ENCODE measurements at regions not wholly inside any gene's neighbourhood (a gene's known extent, or its start where the extent isn't known, plus 50 kb on each side); places are given as distances from the start of the nearest gene placed in this dataset.

- Histone ChIP-seq H3K27me3 (no peaks in the 10 kb centered on the region), H3K4me3 (no peak overlapping the region), H3K27ac (no peak overlapping the region), H3K9me3 (no peaks in the 10 kb centered on the region), H3K36me3 (no peaks in the 10 kb centered on the region), H3K4me1 (peaks cover 0 to 12% (median 4%) of the 10 kb centered on the region in 4 donors)
- TF ChIP-seq POLR2A (IDR thresholded peaks at IDR 0.05) = no peak
- no peak for TF ChIP-seq CTCF (IDR thresholded peaks at IDR 0.05)
- intact Hi-C loops (cut with DNase I) = no loop called here
- ATAC-seq (peak in 1 of 4 donors; percentile 28), DNase-seq (no peak)
Observed at GRCh38 chr9:2568689-2569088, 52.9 kb upstream of the VLDLR start.

DNA sequence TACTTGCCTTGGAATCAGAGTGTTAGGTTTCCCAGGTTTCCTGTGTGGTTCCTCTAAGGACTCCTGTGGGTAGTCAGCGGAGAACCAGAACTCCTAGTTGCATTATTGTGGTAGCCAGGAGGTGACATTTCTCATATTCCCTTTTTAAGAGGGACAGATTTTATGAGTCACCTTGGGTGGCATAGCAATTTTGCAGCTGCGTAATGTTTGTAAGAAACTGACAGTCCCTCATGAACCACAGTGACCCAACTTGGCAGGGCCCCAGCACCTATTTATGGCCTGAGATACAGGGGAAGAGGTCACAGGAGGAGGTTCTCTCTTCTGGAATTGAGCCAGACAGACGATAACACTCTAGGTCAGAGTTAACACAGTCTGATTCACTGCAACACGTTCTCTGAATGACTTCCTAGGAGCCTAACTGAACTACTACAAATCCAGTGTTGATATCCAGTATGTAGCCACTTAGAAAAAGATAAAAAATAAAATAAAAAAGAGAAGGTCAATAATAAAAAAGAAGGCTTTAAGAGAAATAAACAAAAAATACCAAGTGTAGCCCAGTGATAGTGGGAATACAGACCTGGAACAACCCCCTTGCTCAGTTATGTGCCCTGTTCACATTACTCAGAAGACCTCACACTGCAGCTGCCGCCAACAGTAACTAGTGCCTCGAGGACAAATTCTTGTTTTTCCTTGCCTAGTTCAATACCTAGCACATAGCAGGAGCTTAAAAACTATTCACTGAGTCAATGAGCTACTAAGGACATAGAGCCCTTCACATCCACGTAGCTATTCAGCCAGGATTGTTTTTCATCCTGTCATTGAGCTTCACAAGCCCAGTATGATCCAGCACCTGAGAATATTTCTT, 50.7 kb upstream of the VLDLR start:
- H3K4me1 ChIP-seq = peaks cover 0 to 12% (median 4%) of the 10 kb centered on the region in 4 donors
- no peak for TF ChIP-seq POLR2A (IDR thresholded peaks at IDR 0.05)
- TF ChIP-seq CTCF (IDR thresholded peaks at IDR 0.05) = no peak
- peak overlapping the region in 2 of 3 donors; percentile 6 to 12 for H3K4me3 ChIP-seq
- 22% methylated on average over 7 of the region's 7 CpGs for WGBS (ENCODE audit: insufficient coverage, low coverage, low lambda C conversion rate, missing lambda C conversion rate)
- no peaks in the 10 kb centered on the region for H3K9me3 ChIP-seq
- intact Hi-C loops (cut with DNase I) = no loop called here
- ATAC-seq = peak; percentile 95 to 99 (median 96)
- peak overlapping the region in 1 of 3 donors; percentile 54 for H3K27ac ChIP-seq
- H3K36me3 ChIP-seq = no peaks in the 10 kb centered on the region
- H3K27me3 ChIP-seq = no peaks in the 10 kb centered on the region
- DNase-seq = peak; percentile 92 to 93 (median 93)
